A673 (cell line): ENCODE measurements at regions not wholly inside any gene's neighbourhood (a gene's known extent, or its start where the extent isn't known, plus 50 kb on each side); places are given as distances from the start of the nearest gene placed in this dataset.
"Not testable (repeated sequence)": the region's sequence is repeated elsewhere in the genome, so short reads cannot be mapped to it uniquely, and the experiment has no call there.

Experiments used
- BruUV-seq: library from RNA; stranded (reverse); fragments of 400-500 nt; replicated peaks from 2 replicates; lab custom pipeline; 2021; lab: Mats Ljungman, UMichigan
- CTCF ChIA-PET: fragments of 300-600 bp; sonication (Branson Sonifier 250); formaldehyde crosslinking; loops from one replicate; lab custom pipeline; 2022; ENCODE audit warnings: antibody characterized with exemption; lab: Charles Lee
- POLR2A ChIA-PET: fragments of 300-600 bp; sonication (Branson Sonifier 250); formaldehyde crosslinking; loops from one replicate; lab custom pipeline; 2022; ENCODE audit warnings: antibody characterized with exemption; ENCODE audit not compliant: low non-redundant PET; lab: Charles Lee
- DNase-seq: peaks from one replicate; pipeline ENCODE4 v3.0.0-alpha.2; 2015; ENCODE audit warnings: low spot score
- H3K27ac ChIP-seq: fragments of 200-600 bp; sonication (generic); 2 replicates; pipeline ENCODE4 v1.5.1; 2016; ENCODE audit warnings: mixed run types, low read depth, mild to moderate bottlenecking, mixed read lengths, antibody characterized with exemption, low read length; ENCODE audit not compliant: poor library complexity, severe bottlenecking
- H3K27me3 ChIP-seq: fragments of 200-600 bp; sonication (generic); replicated peaks from 2 replicates; pipeline ENCODE4 v1.6.1; 2017; ENCODE audit warnings: mixed run types, low read depth, mild to moderate bottlenecking, mixed read lengths, antibody characterized with exemption, low read length; ENCODE audit not compliant: insufficient read depth, poor library complexity
- H3K36me3 ChIP-seq: fragments of 200-600 bp; sonication (generic); 2 replicates; pipeline ENCODE4 v1.6.1; 2016; ENCODE audit warnings: mixed run types, mild to moderate bottlenecking, mixed read lengths, antibody characterized with exemption, low read length; ENCODE audit not compliant: insufficient read depth, poor library complexity, severe bottlenecking
- H3K4me1 ChIP-seq: fragments of 200-600 bp; sonication (generic); 2 replicates; pipeline ENCODE4 v1.6.1; 2017; ENCODE audit warnings: mixed run types, mild to moderate bottlenecking, mixed read lengths, antibody characterized with exemption, low read length; ENCODE audit not compliant: insufficient read depth, poor library complexity, severe bottlenecking
- H3K4me3 ChIP-seq: fragments of 200-600 bp; sonication (generic); 2 replicates; pipeline ENCODE4 v1.5.1; 2016; ENCODE audit warnings: low read depth, mixed run types, mild to moderate bottlenecking, mixed read lengths, low read length; ENCODE audit not compliant: poor library complexity, severe bottlenecking
- H3K9me3 ChIP-seq: fragments of 200-600 bp; sonication (generic); 2 replicates; pipeline ENCODE4 v1.6.1; 2016; ENCODE audit warnings: mixed run types, low read depth, mild to moderate bottlenecking, mixed read lengths, antibody characterized with exemption, low read length; ENCODE audit not compliant: poor library complexity, severe bottlenecking
- CTCF ChIP-seq: fragments of 300-800, 200-600 bp; sonication (generic); conservative IDR thresholded peaks from 2 replicates; pipeline ENCODE4 v1.5.1; 2017; ENCODE audit warnings: low read depth, mild to moderate bottlenecking, antibody characterized with exemption, low read length, moderate library complexity, mixed read lengths
- EZH2 ChIP-seq: fragments of 200-600 bp; sonication (generic); IDR thresholded peaks from 2 replicates; pipeline ENCODE4 v1.6.1; 2017; ENCODE audit warnings: borderline replicate concordance, low read depth, mild to moderate bottlenecking, mixed read lengths, antibody characterized with exemption, low read length; ENCODE audit not compliant: poor library complexity, severe bottlenecking
- intact Hi-C: fragments of 100-400 bp; cut with micrococcal nuclease; formaldehyde crosslinking; loops from one replicate; pipeline ENCODE4 v1.10.0; 2022; ENCODE audit not compliant: unreplicated experiment

GRCh38 chrX:80508083-80508482 lies 87.8 kb downstream of the TENT5D start:
- BruUV-seq, H3K4me1 ChIP-seq, POLR2A ChIA-PET, H3K9me3 ChIP-seq, H3K27me3 ChIP-seq, intact Hi-C loops, H3K36me3 ChIP-seq, H3K27ac ChIP-seq, H3K4me3 ChIP-seq, DNase-seq, CTCF ChIA-PET: not testable (repeated sequence)

- CTCF ChIA-PET, result no interaction called here
- DNase-seq, result no peak
Measured at GRCh38 chrX:80511969-80512760, 91.9 kb downstream of the TENT5D start.

GRCh38 chrX:80512924-80513323 lies 92.7 kb downstream of the TENT5D start:
- DNase-seq, result no peak
- no peak for TF ChIP-seq EZH2
- no peak for TF ChIP-seq CTCF
- H3K4me1 ChIP-seq, result no peaks in the 10 kb centered on the region
- intact Hi-C loops, result no loop called here
- H3K27me3 ChIP-seq, result no peaks in the 10 kb centered on the region
- no peak overlapping the region for H3K27ac ChIP-seq
- POLR2A ChIA-PET, result no interaction called here
- CTCF ChIA-PET, result no interaction called here
- BruUV-seq, result no TSS peak
- no peak overlapping the region for H3K4me3 ChIP-seq
- H3K36me3 ChIP-seq, result no peaks in the 10 kb centered on the region
- H3K9me3 ChIP-seq, result no peaks in the 10 kb centered on the region

More at GRCh38 chrX:80511969-80512760, 91.9 kb downstream of the TENT5D start:
- Histone ChIP-seq H3K27ac (no peak overlapping the region), H3K4me1 (no peaks in the 10 kb centered on the region), H3K27me3 (no peaks in the 10 kb centered on the region), H3K9me3 (peaks cover under 1% of the 10 kb centered on the region), H3K4me3 (no peak overlapping the region), H3K36me3 (no peaks in the 10 kb centered on the region)
- intact Hi-C loops, result no loop called here
- no peak for TF ChIP-seq CTCF
- TF ChIP-seq EZH2, result no peak
- POLR2A ChIA-PET, result no interaction called here
- BruUV-seq, result no TSS peak

GRCh38 chrX:80513625-80514024 lies 93.4 kb downstream of the TENT5D start:
- Histone ChIP-seq H3K27me3 (no peaks in the 10 kb centered on the region), H3K4me3 (no peak overlapping the region), H3K4me1 (no peaks in the 10 kb centered on the region), H3K9me3 (no peaks in the 10 kb centered on the region), H3K36me3 (no peaks in the 10 kb centered on the region), H3K27ac (no peak overlapping the region)
- no TSS peak for BruUV-seq
- POLR2A ChIA-PET, result no interaction called here
- CTCF ChIA-PET, result no interaction called here
- intact Hi-C loops, result no loop called here
- TF ChIP-seq CTCF (no peak), EZH2 (no peak)
- DNase-seq, result no peak
